Cardiac fibroblast (primary cell): ENCODE measurements at regions not wholly inside any gene's neighbourhood (a gene's known extent, or its start where the extent isn't known, plus 50 kb on each side); places are given as distances from the start of the nearest gene placed in this dataset.

Experiments used
- DNase-seq, 2 donors: peaks; one replicate each; pipeline versions ENCODE4 v3.0.0 to v3.0.0-alpha.2; 2010; ENCODE audit warnings: low read depth in 2 of 2
- H3K4me3 ChIP-seq, 2 donors: replicated peaks in 1 of 2; 1 replicate in 1 of 2; 2 replicates in 1 of 2; pipeline ENCODE4 v1.5.1; 2011; ENCODE audit warnings: low read depth in 2 of 2, low read length in 2 of 2, mild to moderate bottlenecking in 2 of 2, moderate library complexity in 1 of 2
- CTCF ChIP-seq: IDR thresholded peaks from one replicate; pipeline ENCODE4 v1.5.1; 2011; ENCODE audit warnings: low read depth, mild to moderate bottlenecking, low read length, inconsistent platforms

- H3K4me3 ChIP-seq: no peak overlapping the region
- TF ChIP-seq CTCF: no peak
- DNase-seq: no peak
Measured at GRCh38 chr1:219517031-219517430, 95.9 kb downstream of the ZC3H11B start.

GRCh38 chr1:219514728-219515127 lies 98.2 kb downstream of the ZC3H11B start:
- no peak overlapping the region for H3K4me3 ChIP-seq
- peak in 1 of 2 donors; percentile 50 for DNase-seq
- no peak for TF ChIP-seq CTCF

- DNase-seq: peak; percentile 3 to 18
- H3K4me3 ChIP-seq: no peak overlapping the region
- TF ChIP-seq CTCF: no peak
Measured at GRCh38 chr1:219507437-219507836, 105.5 kb downstream of the ZC3H11B start.

GRCh38 chr1:219506936-219507335 lies 106.0 kb downstream of the ZC3H11B start:
- no peak overlapping the region for H3K4me3 ChIP-seq
- no peak for DNase-seq
- TF ChIP-seq CTCF: no peak

- TF ChIP-seq CTCF: no peak
- no peak overlapping the region for H3K4me3 ChIP-seq
- DNase-seq: no peak
Measured at GRCh38 chr1:219506473-219506899, 106.4 kb downstream of the ZC3H11B start.

GRCh38 chr1:219505886-219506285 lies 107.0 kb downstream of the ZC3H11B start:
- DNase-seq: no peak
- no peak overlapping the region for H3K4me3 ChIP-seq
- no peak for TF ChIP-seq CTCF

GRCh38 chr1:219503604-219504003 lies 109.3 kb downstream of the ZC3H11B start:
- TF ChIP-seq CTCF: no peak
- H3K4me3 ChIP-seq: no peak overlapping the region
- DNase-seq: no peak
